RWPE2 (cell line): ENCODE measurements at regions not wholly inside any gene's neighbourhood (a gene's known extent, or its start where the extent isn't known, plus 50 kb on each side); places are given as distances from the start of the nearest gene placed in this dataset.

Source experiments
- ATAC-seq: fragments of 200-7000 bp; cut with Tn5 transposase; 3 replicates; pipeline ENCODE4 v1.9.1; 2021; ENCODE audit warnings: low read depth
- DNase-seq: peaks from one replicate; pipeline ENCODE4 v3.0.0-alpha.2; 2020; ENCODE audit warnings: low spot score
- H3K27ac ChIP-seq: fragments of 450-650 bp; 2 replicates; pipeline ENCODE4 v1.5.1; 2017; ENCODE audit warnings: mild to moderate bottlenecking; ENCODE audit not compliant: poor library complexity, severe bottlenecking
- H3K27me3 ChIP-seq: fragments of 250-450 bp; sonication (Bioruptor Pico); 2 replicates; pipeline ENCODE4 v1.5.1; 2021; ENCODE audit warnings: mild to moderate bottlenecking, moderate library complexity; ENCODE audit not compliant: insufficient read depth, poor library complexity, severe bottlenecking
- H3K36me3 ChIP-seq: fragments of 250-450 bp; sonication (Bioruptor Pico); 2 replicates; pipeline ENCODE4 v1.5.1; 2020; ENCODE audit warnings: low read depth, mild to moderate bottlenecking, moderate library complexity
- H3K4me1 ChIP-seq: fragments of 250-450 bp; sonication (Bioruptor Pico); 2 replicates; pipeline ENCODE4 v1.5.1; 2021; ENCODE audit warnings: mild to moderate bottlenecking, moderate library complexity; ENCODE audit not compliant: insufficient read depth, poor library complexity, severe bottlenecking
- H3K4me3 ChIP-seq: fragments of 250-450 bp; sonication (Bioruptor Pico); 2 replicates; pipeline ENCODE4 v1.5.1; 2021; ENCODE audit warnings: mild to moderate bottlenecking, moderate library complexity; ENCODE audit not compliant: severe bottlenecking
- H3K9me3 ChIP-seq: fragments of 250-450 bp; sonication (Bioruptor Pico); 2 replicates; pipeline ENCODE4 v1.5.1; 2021; ENCODE audit warnings: mild to moderate bottlenecking, moderate library complexity; ENCODE audit not compliant: severe bottlenecking
- TF ChIP-seq, protein P1 (sequence below): fragments of 450-650 bp; IDR thresholded peaks from one replicate; pipeline ENCODE4 v1.5.1; 2017; ENCODE audit warnings: mild to moderate bottlenecking, moderate library complexity; ENCODE audit not compliant: poor library complexity, severe bottlenecking

DNA sequence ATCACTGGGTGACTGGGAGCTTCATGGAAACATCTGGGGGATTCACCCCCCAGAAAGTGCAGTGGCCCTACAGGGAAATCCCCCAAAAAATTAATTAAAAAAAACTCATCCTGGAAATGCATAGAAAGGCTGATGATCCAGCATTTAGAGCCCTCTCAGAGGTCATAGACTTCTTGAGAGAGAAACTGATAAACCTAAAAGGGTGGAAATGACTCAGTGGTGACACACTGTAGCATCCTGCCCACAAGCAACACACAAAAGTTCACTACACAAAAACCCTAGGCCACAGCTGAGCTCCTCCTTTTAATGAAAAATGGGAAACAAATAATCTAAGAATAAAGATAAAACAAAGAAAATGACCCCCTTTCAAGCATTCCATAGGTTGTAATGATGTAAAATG lies 911.5 kb downstream of the GLUD2 start:
- H3K36me3 ChIP-seq: no peaks in the 10 kb centered on the region
- TF ChIP-seq, protein P1, sequence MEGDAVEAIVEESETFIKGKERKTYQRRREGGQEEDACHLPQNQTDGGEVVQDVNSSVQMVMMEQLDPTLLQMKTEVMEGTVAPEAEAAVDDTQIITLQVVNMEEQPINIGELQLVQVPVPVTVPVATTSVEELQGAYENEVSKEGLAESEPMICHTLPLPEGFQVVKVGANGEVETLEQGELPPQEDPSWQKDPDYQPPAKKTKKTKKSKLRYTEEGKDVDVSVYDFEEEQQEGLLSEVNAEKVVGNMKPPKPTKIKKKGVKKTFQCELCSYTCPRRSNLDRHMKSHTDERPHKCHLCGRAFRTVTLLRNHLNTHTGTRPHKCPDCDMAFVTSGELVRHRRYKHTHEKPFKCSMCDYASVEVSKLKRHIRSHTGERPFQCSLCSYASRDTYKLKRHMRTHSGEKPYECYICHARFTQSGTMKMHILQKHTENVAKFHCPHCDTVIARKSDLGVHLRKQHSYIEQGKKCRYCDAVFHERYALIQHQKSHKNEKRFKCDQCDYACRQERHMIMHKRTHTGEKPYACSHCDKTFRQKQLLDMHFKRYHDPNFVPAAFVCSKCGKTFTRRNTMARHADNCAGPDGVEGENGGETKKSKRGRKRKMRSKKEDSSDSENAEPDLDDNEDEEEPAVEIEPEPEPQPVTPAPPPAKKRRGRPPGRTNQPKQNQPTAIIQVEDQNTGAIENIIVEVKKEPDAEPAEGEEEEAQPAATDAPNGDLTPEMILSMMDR: no peak
- no peak for DNase-seq
- ATAC-seq: no peak; the same call in 2 of the 3 replicates
- H3K4me1 ChIP-seq: no peaks in the 10 kb centered on the region
- no peak overlapping the region for H3K27ac ChIP-seq
- H3K4me3 ChIP-seq: no peak overlapping the region
- no peaks in the 10 kb centered on the region for H3K9me3 ChIP-seq
- H3K27me3 ChIP-seq: no peaks in the 10 kb centered on the region

DNA sequence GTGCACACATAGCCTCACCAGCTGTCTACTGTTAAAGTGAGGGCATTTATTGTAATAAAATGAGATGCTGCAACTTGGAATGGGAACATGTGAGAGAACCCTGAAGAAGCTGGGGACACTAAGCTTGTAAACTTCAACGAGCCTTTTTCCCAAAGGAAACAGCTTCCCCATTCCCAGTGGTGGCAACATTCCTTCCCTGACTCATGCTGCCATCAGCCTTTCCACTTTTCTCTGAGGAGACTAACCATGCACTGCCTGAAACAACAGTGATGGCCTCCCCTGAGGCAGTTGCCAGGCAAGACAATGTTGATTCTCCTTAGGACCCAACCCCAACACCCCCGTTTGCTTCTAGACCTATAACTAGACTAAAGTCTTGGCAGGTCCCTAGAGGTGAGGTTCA lies 928.3 kb downstream of the GLUD2 start:
- no peaks in the 10 kb centered on the region for H3K36me3 ChIP-seq
- H3K4me1 ChIP-seq: no peaks in the 10 kb centered on the region
- DNase-seq: no peak
- TF ChIP-seq, protein P1: no peak
- H3K9me3 ChIP-seq: no peaks in the 10 kb centered on the region
- no peak for ATAC-seq
- no peaks in the 10 kb centered on the region for H3K27me3 ChIP-seq
- no peak overlapping the region for H3K27ac ChIP-seq
- H3K4me3 ChIP-seq: no peak overlapping the region

DNA sequence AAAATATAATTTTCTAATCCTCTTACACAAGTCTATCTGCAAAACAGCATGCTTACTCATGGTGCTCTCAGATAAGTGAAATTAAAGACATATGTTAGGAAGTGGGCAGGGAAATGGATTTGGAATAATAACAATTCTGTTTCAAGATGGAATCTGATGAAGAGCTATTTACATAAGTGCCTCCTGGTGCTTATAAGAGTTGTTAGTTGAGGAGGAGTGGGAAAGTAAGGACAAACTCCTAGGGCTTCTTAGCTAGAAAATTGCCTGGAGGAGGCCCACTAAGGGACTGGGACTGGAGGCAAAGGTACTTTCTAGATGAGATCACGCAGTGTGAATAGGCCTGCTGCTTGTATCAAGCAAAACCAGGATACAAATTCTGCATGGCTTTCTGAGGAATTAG lies 939.8 kb downstream of the GLUD2 start:
- H3K27ac ChIP-seq: no peak overlapping the region
- H3K4me3 ChIP-seq: no peak overlapping the region
- no peaks in the 10 kb centered on the region for H3K9me3 ChIP-seq
- DNase-seq (no peak), ATAC-seq (no peak)
- no peaks in the 10 kb centered on the region for H3K36me3 ChIP-seq
- TF ChIP-seq, protein P1: no peak
- H3K4me1 ChIP-seq: no peaks in the 10 kb centered on the region
- H3K27me3 ChIP-seq: no peaks in the 10 kb centered on the region

DNA sequence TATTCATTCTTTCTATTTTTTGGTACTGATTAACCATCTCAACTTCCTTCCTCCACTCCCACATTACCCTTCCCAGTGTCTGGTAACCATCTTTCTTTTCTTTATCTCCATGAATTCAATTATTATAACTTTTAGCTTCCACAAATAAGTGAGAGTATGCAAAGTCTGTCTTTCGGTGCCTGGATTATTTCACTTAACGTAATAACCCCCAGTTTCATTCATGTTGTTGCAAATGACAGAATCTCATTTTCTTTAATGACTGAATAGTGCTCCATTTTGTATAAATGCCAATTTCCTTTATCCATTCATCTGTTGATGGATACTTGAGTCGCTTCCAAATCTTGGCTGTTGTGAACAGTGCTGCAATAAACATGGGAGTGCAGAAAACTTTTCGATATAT lies 940.4 kb downstream of the GLUD2 start:
- Histone ChIP-seq H3K4me1 (no peaks in the 10 kb centered on the region), H3K27ac (no peak overlapping the region), H3K9me3 (no peaks in the 10 kb centered on the region), H3K27me3 (no peaks in the 10 kb centered on the region), H3K36me3 (no peaks in the 10 kb centered on the region), H3K4me3 (no peak overlapping the region)
- ATAC-seq: no peak
- DNase-seq: no peak
- TF ChIP-seq, protein P1: no peak

DNA sequence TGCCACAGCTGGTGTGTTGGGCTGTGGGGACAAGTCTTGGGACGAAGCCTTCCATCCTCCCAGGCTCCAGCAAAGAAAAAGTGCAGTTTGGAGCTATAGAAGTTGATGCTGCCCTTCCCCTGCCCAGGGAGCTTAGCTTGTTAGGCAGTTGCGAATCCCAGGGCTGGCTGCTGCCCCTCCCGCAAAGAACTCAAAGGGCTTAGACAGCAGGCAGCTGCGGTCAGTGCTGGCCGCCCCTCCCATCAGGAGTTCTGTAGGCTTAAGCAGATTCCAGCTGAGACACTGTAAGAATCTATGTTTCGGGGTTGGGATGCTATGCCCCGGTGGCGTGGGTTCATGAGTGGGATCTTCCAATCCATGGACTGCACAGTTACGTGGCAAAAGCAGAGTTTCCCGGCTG lies 956.7 kb downstream of the GLUD2 start:
- H3K27me3 ChIP-seq: no peaks in the 10 kb centered on the region
- H3K9me3 ChIP-seq: no peaks in the 10 kb centered on the region
- no peak overlapping the region for H3K27ac ChIP-seq
- TF ChIP-seq, protein P1: no peak
- ATAC-seq (no peak), DNase-seq (no peak)
- no peaks in the 10 kb centered on the region for H3K36me3 ChIP-seq
- H3K4me3 ChIP-seq: no peak overlapping the region
- H3K4me1 ChIP-seq: no peaks in the 10 kb centered on the region
